Islet of Langerhans (tissue), 1 donor: ENCODE measurements at regions not wholly inside any gene's neighbourhood (a gene's known extent, or its start where the extent isn't known, plus 50 kb on each side); places are given as distances from the start of the nearest gene placed in this dataset.
"Not testable (repeated sequence)": the region's sequence is repeated elsewhere in the genome, so short reads cannot be mapped to it uniquely, and the experiment has no call there.

Experiments
- FAIRE-seq: peaks from one replicate; lab custom pipeline; 2011; peaks lifted over from hg19 to GRCh38; lab: Jason Lieb, UNC

DNA sequence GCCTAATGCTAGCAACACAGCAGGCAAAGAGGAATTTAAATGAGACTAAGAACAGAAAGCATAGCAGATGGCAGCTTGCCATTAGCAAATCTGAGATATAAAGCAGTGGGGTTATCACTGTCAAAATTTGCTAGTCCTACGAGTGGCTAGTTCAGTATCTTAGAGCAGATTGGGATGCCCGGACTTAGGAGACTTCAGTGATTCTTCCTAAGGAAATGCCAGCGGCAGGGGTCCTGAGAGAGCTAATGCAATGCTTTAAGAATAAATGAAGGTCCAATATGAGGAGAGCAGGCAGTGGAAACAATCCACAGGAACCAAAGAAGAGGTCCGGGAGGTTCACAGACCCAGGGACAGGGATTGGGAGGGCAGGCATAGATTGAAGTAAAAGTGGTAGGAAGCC is 169.3 kb upstream of the NPSR1 start:
- FAIRE-seq, result no peak

DNA sequence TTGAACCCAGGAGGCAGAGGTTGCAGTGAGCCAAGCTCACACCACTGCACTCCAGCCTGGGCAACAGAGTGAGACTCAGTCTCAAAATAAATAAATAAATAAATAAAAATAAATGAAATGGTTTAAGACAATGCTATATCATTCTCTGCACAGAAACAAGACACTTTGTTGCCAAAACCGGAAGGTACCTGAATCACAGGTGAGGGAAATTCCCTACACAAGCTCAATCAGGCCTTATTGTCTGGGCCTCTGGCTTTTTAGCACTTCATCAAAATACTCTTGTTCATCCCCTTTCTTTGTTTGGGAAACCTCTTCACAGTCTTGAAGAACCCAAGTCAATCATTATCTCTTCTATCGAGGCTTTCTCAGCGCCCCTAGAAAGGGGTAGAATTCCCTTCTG is 166.1 kb upstream of the NPSR1 start:
- no peak for FAIRE-seq

DNA sequence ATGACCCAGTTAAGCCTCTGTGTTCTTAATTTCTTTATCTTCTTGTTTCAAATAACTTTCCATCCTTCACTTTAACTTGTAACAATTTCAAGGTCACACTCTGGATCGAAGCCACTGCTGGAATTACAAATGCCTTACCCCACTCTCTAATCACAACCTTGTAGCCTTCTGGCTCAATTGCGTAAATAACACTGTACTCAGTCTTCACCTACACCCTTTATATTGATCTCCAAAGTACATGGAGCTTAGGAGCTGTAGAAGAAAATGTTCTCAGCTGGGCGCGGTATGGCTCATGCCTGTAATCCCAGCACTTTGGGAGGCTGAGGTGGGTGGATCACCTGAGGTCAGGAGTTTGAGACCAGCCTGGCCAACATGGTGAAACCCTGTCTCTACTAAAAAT is 164.3 kb upstream of the NPSR1 start:
- no peak for FAIRE-seq

DNA sequence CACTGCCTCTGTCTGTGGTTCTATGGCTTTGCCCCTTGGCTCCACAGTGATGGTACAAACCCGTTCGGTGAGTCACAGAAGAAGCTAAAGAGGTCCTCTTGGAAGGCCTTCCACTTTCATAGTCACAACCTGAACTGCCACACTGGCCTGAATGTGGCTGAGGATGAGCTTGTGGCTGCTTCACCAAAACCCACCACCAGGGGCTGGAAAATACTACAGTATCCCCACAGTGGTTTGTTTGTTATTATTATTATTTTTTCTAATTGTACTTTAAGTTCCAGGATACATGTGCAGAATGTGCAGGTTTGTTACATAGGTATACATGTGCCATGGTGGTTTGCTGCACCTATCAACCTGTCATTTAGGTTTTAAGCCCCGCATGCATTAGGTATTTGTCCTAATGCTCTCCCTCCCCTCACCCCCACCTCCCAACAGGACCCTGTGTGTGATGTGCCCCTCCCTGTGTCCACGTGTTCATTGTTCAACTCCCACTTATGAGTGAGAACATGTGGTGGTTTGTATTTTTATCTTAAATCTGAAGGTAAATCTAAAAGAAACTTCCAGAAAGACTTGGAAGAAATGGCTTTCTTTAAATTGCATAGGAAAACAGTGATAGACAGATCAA is 160.8 kb upstream of the NPSR1 start:
- no peak for FAIRE-seq

DNA sequence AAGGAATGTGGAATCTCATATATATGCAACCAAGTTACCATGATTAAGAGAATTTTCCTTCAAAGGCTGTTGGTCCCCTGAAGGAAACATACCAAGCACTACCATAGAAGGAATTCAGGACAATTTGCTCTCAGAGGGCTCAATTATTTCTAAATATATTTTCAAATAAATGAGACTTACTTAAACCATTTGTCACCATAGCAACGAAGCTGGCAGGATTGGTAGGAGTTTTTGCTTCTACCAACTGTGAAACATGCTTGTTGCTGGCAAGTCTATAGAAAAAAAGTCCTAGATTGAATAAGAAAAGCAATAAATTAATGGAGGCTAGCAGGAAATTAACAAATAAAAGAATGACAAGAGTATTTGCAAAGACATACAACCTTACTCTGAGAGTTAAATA is 156.9 kb upstream of the NPSR1 start:
- FAIRE-seq, result no peak

DNA sequence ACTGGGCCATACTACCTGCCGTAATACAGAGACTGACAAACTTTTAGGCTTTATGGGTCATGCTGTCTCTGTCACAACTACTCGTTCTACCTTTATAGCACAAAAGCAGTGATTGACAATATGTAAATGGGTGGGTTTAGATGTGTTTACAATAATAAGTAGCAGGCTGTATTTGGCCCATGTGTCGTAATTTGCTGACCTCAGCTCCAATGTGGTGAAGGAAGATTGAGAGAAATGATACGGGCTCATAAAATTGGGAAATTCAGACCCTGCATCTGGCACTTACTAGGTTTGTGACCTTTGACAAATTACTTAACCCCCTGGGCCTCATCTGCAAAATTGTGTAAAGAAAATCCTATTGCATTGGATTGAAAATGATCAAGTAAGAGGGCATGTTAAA is 150.8 kb upstream of the NPSR1 start:
- no peak for FAIRE-seq

DNA sequence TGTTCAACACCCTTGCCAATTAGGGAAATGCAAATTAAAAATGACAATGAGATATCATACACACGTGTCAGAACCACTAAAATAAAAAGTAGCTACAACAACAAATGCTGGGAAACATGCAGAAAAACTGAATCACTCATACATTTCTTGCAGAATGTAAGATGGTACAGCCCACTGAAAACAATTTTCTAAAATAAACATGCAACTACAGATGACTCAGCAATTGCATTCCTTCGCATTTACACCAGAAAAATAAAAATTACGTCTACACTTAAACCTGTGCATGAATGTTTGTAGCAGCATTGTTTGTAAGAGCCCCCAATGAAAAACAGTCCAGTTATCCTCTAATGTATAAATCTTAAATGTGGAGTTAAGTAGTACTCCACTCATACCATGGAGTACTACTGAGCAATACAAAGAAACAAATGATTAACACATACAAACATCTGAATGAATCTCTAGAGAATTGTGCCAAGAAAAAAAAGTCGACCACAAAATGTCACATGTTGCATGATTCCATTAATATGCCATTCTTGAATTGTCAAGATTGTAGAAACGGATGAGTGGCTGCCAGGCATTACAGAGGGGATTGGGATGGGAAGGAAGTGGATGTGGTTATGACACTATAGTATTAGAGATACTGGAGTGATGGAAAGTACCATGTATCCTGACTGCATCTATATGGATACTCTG is 134.6 kb upstream of the NPSR1 start:
- FAIRE-seq, result no peak

DNA sequence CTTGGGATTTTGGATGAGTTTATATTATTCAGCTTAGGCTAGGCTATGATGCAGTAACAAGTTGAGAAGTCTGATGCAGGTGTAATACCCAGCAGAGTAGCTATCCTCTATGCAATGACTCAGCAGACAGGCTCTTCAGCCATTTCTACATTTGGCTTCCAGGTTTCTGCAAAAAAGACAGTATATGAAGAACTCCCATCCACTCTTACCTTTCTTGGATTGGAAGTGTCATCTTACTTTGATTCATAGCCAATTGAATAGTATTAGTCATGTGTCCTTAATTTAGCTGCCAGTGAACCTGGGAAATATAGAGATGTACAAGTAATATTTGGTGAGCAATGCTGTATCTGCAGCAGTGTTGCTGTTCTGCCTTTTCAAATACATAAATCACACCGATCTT is 127.8 kb upstream of the NPSR1 start:
- FAIRE-seq, result no peak

DNA sequence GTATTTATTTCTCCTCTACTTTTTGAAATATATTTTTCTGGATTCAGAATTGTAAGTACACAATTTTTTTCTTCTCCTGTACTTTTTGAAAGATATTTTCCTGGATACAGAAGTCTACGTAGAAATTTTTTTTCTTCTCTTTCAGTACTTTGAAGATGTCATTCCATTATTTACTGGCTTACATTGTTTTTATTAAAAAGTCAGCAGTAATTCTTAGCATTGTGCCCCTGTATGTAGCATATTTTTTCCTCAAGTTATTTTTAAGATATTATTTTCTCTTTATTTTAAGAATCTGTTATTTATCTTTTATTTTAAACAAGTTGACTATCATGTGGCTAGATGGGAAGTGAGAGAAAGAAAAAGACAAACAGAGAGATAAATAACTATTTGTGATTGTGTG is 119.0 kb upstream of the NPSR1 start:
- FAIRE-seq, result no peak

DNA sequence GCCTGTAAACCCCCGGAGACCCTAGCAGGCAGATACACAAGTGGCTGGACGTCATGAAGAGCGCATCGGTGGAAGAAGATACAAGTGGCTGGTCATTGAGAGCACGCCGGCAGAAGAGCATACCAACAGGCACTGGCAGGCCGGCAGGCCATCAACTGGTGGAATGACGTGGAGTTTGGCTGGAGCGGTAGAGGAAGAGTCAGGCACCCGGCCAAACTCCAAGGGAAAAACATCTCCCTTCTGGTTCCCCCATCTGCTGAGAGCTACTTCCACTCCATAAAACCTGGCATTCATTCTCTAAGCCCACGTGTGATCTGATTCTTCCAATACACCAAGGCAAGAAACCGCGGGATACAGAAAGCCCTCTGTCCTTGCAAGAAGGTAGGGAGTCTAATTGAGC is 113.4 kb upstream of the NPSR1 start:
- FAIRE-seq, result no peak

DNA sequence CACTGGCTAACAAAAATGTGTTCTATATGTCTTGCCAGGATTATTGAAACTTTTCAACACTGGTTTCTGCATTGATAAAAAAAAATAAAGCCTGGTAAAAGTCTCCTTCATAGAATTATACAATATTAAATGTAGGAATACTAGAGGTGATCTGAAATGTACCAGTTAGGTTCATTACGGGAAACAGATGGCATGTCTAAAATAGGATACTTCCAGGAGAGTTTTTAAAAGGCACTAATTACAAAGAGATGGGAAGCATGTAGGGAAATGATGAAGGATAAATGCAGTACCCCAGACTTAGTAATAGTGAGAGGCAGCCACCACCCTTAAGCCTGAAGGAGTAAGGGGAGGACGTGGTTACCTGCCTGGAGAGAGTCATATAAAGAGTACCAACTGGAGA is 107.0 kb upstream of the NPSR1 start:
- no peak for FAIRE-seq

DNA sequence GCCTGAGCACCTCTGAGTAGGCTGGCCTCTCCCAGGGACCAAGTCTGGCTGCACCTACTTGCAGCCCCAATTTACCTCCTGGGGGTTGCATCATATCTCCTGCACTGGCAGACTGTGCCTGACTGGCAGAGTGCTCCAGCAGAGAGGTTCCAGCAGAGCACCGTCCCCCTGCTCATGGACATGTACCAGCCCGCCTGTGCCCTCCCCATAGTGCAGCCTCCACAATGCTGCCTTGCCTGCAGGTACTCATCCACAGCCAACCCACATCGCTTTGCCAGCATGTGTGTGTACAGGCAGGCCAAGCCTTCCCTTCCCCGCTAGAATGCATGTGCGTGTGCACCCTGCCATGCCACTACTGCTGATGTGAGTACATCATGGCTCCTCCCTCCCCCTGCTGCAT is 105.5 kb upstream of the NPSR1 start:
- no peak for FAIRE-seq

DNA sequence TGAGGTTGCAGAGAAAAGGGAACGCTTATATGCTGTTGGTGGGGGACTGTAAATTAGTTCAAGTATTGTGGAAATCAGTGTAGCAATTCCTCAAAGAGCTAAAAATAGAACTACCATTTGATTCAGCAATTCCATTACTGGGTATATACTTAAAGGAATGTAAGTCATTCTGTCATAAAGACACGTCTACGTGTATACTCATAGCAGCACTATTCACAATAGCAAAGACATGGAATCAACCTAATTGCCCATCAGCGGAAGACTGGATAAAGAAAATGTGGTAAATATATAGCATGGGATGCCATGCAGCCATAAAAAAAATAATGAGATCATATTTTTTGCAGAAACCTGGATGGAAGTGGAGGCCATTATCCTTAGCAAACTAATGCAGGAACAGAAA is 100.0 kb upstream of the NPSR1 start:
- FAIRE-seq, result no peak

DNA sequence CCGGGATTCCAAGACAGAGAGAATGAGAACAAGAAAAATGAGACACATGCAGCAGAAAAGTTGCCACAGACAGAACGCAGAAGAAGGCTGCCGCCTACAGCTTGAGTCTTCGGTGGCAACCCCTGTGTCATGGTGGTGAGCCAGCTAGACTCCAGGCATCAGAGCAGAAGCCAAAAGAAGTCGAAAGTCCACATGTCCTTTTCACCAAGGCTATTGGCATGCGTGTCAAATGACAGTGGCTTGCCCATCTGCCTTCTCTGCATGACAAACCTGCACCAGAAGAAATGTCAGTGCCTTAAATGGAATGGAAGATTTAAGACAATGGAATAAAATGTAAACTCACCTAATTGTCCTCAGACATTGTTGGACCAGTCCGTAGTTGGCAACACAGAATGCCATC is 93.9 kb upstream of the NPSR1 start:
- no peak for FAIRE-seq

DNA sequence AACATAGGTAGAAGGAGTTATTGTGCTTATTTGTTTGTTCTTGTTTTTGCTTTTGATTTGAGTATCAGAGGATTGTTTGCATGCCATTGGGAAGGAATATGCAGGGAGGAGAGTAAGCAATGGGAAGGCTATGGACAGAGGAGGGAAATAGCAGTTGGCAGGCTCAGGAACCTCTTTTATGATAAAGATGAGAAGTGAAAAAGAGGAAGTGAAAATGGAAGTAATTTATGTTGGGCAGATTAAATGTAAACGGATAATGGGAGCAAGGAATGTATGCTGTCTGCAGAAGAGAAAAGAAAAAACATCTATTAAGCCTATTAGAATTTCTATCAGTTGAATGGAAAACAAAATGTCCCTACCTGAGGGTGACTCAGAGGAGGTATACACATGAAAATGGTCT is 90.1 kb upstream of the NPSR1 start:
- FAIRE-seq, result no peak

DNA sequence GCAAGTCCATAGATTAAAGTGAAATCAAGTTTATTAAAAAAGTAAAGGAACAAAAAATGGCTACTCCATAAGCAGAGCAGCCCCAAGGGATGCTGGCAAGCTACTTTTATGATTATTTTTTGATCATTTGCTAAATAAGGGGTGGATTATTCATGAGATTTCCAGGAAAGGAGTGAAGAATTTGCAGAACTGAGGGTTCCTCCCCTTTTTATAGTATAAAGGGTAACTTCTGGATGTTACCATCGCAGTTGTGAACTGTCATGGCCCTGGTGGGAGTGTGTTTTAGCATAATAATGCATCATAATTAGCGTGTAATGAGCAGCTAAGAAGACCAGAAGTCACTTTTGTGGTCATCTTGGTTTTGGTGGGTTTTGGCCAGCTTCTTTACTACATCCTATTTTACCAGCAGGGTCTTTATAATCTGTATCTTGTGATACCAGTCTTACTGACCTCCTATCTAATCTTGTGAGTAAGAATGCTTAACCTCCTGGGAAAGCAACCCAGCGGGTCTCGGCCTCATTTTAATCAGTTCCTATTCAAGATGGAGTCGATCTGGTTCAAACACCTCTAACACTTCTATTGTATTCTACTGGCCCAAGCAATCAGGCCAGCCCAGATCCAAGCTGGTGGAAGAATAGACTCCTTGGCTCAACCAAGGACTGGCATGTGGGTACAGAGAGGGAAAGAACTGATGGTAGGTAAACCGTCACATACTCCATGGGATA is 87.9 kb upstream of the NPSR1 start:
- FAIRE-seq, result no peak

DNA sequence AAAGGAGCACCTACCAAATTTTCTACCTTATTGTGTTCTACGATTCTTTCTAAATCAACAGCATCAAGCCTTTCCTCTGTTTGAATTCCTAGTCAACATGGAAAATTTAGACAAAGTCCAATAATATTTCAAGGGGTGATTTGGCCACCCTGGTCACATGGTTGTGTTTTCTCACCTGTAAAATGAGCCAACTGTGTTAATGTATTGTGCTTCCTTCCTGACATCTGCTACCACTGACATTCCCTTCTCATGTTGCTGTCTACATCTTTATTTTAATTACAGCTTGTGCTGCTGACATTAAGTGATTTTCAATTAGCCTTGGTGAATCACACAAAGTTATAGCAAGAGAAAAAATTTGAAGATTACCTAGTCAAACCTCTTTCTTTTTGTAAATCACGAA is 83.0 kb upstream of the NPSR1 start:
- no peak for FAIRE-seq

DNA sequence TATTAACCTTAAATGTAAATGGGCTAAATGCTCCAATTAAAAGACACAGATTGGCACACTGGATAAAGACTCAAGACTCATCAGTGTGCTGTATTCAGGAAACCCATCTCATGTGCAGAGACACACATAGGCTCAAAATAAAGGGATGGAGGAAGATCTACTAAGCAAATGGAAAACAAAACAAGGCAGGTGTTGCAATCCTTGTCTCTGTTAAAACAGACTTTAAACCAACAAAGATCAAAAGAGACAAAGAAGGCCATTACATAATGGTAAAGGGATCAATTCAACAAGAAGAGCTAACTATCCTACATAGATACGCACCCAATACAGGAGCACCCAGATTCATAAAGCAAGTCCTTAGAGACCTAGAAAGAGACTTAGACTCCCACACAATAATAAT is 80.1 kb upstream of the NPSR1 start:
- not testable (repeated sequence) for FAIRE-seq

DNA sequence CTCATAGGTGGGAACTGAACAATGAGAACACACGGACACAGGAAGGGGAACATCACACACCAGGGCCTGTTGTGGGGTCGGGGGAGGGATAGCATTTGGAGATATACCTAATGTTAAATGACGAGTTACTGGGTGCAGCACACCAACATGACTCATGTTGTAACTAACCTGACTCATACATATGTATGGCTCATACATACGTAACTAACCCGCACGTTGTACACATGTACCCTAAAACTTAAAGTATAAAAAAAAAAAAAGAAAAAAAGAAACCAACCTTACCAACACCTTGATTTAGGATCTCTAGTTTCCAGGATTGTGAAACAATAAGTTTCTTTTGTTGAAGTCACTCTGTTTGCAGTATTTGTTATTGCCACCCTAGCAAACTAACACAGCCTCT is 76.3 kb upstream of the NPSR1 start:
- not testable (repeated sequence) for FAIRE-seq

DNA sequence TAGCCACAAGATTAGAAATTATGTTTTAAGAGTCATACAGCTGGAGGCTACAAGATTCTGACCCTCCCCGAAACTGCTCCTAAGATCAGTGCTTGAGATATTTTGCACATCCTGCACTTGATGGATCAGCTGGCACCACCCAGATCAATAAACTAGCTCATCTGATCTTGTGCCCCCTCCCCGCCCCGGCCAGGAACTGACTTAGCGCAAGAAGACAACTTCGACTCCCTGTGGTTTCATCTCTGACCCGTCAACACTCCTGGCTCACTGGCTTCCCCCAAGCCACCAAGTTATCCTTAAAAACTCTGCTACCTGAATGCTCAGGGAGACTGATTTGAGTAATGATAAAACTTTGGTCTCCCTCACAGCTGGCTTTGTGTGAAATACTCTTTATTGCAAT is 73.5 kb upstream of the NPSR1 start:
- no peak for FAIRE-seq

DNA sequence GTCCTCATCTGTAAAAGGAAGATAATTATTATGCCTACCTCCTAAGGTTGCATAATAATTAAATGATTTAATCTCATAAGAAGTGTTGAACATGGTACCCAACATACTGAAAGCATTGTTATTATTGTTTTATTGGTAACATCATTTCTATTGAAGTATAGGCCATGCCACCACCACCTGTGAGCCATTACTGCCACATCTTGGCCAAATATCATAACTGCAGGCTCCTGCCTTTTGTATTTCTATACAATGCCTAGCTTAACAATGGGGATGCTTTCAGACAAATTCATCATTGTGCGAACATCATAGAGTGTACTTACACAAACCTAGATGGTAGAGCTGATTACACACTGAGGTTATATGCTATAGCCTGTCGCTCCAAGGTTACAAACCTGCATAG is 61.1 kb upstream of the NPSR1 start:
- FAIRE-seq, result no peak

DNA sequence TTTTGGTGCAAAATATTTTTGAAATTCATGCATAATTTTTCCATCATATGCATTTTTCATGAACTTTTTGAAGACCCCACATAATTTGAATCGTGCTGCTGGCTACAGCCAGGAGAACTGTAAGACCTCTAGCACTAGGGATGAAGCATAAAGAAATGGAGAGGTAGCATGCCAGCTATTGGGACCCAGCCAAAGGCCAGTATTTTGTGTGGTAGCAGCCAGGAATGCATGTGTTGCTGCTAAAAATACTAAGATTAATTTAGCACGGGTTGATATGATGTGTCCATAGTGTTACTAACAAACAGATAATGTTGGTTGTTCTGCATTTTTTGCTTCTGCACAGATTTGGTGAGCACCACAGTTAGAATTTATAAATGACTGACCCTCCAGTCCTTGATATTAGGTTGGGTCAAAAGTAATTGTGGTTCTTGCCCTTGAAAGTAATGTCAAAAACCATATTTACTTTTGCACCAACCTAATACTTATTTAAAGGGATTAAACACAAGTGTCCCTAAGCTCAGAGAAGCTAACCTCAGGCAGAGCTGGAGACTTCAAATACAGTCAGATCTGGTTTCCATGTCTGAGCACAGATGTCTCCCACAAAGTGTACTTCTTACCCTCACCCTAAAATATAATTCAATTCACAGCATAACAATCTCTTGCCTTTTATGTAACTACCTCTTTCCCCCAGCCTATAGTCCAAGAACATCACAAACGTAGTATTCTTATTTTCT is 54.1 kb upstream of the NPSR1 start:
- no peak for FAIRE-seq
